ENCODE measurements at regions not wholly inside any gene's neighbourhood (a gene's known extent, or its start where the extent isn't known, plus 50 kb on each side); places are given as distances from the start of the nearest gene placed in this dataset.

GRCh38 chr4:132991111-132991510 is 158.0 kb upstream of the PCDH10 start:
- Histone ChIP-seq H3K4me3 (replicated peaks; ENCODE audit: insufficient read depth, low read length) (no peak overlapping the region), H3K27me3 (ENCODE audit: insufficient read depth, poor library complexity, severe bottlenecking) (no peaks in the 10 kb centered on the region), H3K27ac (replicated peaks) (no peak overlapping the region)
- no peak for DNase-seq (ENCODE audit: low read depth in 1 of 2, low spot score in 1 of 2)
- TF ChIP-seq GABPA (IDR thresholded peaks at IDR 0.05; ENCODE audit: low read depth) = no peak
- no peak for TF ChIP-seq SPI1 (IDR thresholded peaks at IDR 0.05; ENCODE audit: borderline replicate concordance, low read depth)
- TF ChIP-seq, protein P1, sequence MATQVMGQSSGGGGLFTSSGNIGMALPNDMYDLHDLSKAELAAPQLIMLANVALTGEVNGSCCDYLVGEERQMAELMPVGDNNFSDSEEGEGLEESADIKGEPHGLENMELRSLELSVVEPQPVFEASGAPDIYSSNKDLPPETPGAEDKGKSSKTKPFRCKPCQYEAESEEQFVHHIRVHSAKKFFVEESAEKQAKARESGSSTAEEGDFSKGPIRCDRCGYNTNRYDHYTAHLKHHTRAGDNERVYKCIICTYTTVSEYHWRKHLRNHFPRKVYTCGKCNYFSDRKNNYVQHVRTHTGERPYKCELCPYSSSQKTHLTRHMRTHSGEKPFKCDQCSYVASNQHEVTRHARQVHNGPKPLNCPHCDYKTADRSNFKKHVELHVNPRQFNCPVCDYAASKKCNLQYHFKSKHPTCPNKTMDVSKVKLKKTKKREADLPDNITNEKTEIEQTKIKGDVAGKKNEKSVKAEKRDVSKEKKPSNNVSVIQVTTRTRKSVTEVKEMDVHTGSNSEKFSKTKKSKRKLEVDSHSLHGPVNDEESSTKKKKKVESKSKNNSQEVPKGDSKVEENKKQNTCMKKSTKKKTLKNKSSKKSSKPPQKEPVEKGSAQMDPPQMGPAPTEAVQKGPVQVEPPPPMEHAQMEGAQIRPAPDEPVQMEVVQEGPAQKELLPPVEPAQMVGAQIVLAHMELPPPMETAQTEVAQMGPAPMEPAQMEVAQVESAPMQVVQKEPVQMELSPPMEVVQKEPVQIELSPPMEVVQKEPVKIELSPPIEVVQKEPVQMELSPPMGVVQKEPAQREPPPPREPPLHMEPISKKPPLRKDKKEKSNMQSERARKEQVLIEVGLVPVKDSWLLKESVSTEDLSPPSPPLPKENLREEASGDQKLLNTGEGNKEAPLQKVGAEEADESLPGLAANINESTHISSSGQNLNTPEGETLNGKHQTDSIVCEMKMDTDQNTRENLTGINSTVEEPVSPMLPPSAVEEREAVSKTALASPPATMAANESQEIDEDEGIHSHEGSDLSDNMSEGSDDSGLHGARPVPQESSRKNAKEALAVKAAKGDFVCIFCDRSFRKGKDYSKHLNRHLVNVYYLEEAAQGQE (IDR thresholded peaks at IDR 0.05; ENCODE audit: insufficient replicate concordance, low read depth) = no peak

DNA sequence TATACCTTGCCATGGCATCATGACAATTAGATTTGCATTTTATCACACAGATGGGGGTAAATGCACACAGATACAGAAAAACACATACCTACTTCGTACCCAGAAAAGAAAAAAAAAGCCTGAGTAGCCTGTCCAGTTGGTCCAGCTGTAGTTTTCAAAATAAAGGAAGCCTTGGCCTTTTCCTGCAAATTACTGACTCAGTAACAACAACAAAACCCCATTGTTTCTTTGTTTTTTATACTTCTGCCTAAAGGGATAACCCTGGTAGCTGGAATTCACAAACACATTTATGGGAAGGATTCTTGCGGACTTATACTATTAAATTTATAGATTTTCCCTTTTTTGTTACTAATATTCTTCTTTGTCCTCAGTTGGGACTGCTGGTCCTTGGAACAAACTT is 156.4 kb upstream of the PCDH10 start:
- no peak for TF ChIP-seq SPI1 (IDR thresholded peaks at IDR 0.05; ENCODE audit: borderline replicate concordance, low read depth)
- TF ChIP-seq GABPA (IDR thresholded peaks at IDR 0.05; ENCODE audit: low read depth) = no peak
- TF ChIP-seq CTCF (IDR thresholded peaks at IDR 0.05; ENCODE audit: insufficient read depth, low read length) = no peak
- TF ChIP-seq POLR2AphosphoS5 (IDR thresholded peaks at IDR 0.05; ENCODE audit: low read depth) = no peak
- TF ChIP-seq, protein P1 (IDR thresholded peaks at IDR 0.05; ENCODE audit: insufficient replicate concordance, low read depth) = no peak
- Histone ChIP-seq H3K27me3 (ENCODE audit: insufficient read depth, poor library complexity, severe bottlenecking) (no peaks in the 10 kb centered on the region), H3K27ac (replicated peaks) (no peak overlapping the region), H3K4me3 (replicated peaks; ENCODE audit: insufficient read depth, low read length) (no peak overlapping the region)
- no peak for DNase-seq (ENCODE audit: low read depth in 1 of 2, low spot score in 1 of 2)

GRCh38 chr4:132998585-132999230 is 150.4 kb upstream of the PCDH10 start:
- no peak for DNase-seq (ENCODE audit: low read depth in 1 of 2, low spot score in 1 of 2)
- Histone ChIP-seq H3K27ac (replicated peaks) (no peak overlapping the region), H3K27me3 (ENCODE audit: insufficient read depth, poor library complexity, severe bottlenecking) (no peaks in the 10 kb centered on the region), H3K4me3 (replicated peaks; ENCODE audit: insufficient read depth, low read length) (no peak overlapping the region)
- TF ChIP-seq POLR2AphosphoS5 (IDR thresholded peaks at IDR 0.05; ENCODE audit: low read depth) (no peak), GABPA (IDR thresholded peaks at IDR 0.05; ENCODE audit: low read depth) (no peak), SPI1 (IDR thresholded peaks at IDR 0.05; ENCODE audit: borderline replicate concordance, low read depth) (no peak), CTCF (IDR thresholded peaks at IDR 0.05; ENCODE audit: insufficient read depth, low read length) (no peak)
- TF ChIP-seq, protein P1 (IDR thresholded peaks at IDR 0.05; ENCODE audit: insufficient replicate concordance, low read depth) = no peak
